HepG2 (cell line): ENCODE measurements at regions not wholly inside any gene's neighbourhood (a gene's known extent, or its start where the extent isn't known, plus 50 kb on each side); places are given as distances from the start of the nearest gene placed in this dataset.

ENCODE experiments used
- NPAS2 ChIP-seq: sonication (generic); formaldehyde crosslinking; IDR thresholded peaks from 2 replicates; pipeline ENCODE4 v1.8.0; 2022; ENCODE audit warnings: mild to moderate bottlenecking, missing genetic modification reagents, borderline replicate concordance
- TAF1 ChIP-seq: sonication (generic); formaldehyde crosslinking; IDR thresholded peaks from 2 replicates; pipeline ENCODE4 v1.4.0; 2020; ENCODE audit warnings: missing genetic modification reagents
- ZBTB20 ChIP-seq: sonication (generic); formaldehyde crosslinking; IDR thresholded peaks from 2 replicates; pipeline ENCODE4 v1.8.1; 2023; ENCODE audit warnings: missing genetic modification reagents, low read depth, mild to moderate bottlenecking, borderline replicate concordance
- ZNF180 ChIP-seq: sonication (generic); formaldehyde crosslinking; IDR thresholded peaks from 2 replicates; pipeline ENCODE4 v1.4.0; 2020; ENCODE audit warnings: low read depth, missing genetic modification reagents, borderline replicate concordance
- ZNF333 ChIP-seq: sonication (generic); formaldehyde crosslinking; IDR thresholded peaks from 2 replicates; pipeline ENCODE4 v1.4.0; 2020; ENCODE audit warnings: mild to moderate bottlenecking, missing genetic modification reagents, borderline replicate concordance
- ZNF546 ChIP-seq: sonication (generic); formaldehyde crosslinking; conservative IDR thresholded peaks from 2 replicates; pipeline ENCODE4 v1.8.1; 2023; ENCODE audit warnings: mild to moderate bottlenecking, missing genetic modification reagents
- TF ChIP-seq, protein P1 (sequence below): sonication (generic); formaldehyde crosslinking; IDR thresholded peaks from 2 replicates; pipeline ENCODE4 v1.4.0; 2020; ENCODE audit warnings: low read depth, mild to moderate bottlenecking, missing genetic modification reagents
- TF ChIP-seq, protein P2 (sequence below): sonication (generic); formaldehyde crosslinking; IDR thresholded peaks from 2 replicates; pipeline ENCODE4 v1.4.0; 2020; ENCODE audit warnings: mild to moderate bottlenecking, missing genetic modification reagents
- TF ChIP-seq, protein P3 (sequence below): IDR thresholded peaks from 2 replicates; pipeline ENCODE4 v1.4.0; 2020; ENCODE audit warnings: mild to moderate bottlenecking, missing genetic modification reagents
- TF ChIP-seq, protein P4 (sequence below): sonication (generic); formaldehyde crosslinking; IDR thresholded peaks from 2 replicates; pipeline ENCODE4 v1.5.0; 2020; ENCODE audit warnings: mild to moderate bottlenecking, missing genetic modification reagents, borderline replicate concordance

DNA sequence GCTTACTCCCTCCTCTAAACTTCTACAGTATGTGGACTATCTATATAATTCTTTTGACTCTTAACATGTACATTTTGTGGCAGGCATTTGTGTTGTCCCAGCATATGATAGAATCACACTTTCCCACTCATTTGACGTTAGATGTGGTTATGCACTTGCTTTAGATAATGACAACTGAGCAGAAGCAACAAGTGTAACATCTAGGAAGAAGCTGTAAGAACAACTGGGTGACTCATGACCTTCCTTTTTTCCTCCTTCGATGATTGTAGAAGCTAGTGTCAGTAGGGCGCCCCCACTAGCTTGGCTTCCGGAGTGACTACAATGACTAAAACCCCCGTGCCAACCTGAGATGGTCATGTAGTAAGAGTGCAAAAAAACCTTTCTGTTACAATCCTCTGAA, 74.6 kb upstream of the CEP85L start (continued):
- TF ChIP-seq ZNF546 (CRISPR knock-in tag) (no peak), ZBTB20 (CRISPR knock-in tag) (no peak), ZNF333 (no peak), NPAS2 (CRISPR knock-in tag) (no peak), ZNF180 (CRISPR knock-in tag) (no peak), TAF1 (CRISPR knock-in tag) (no peak)
- TF ChIP-seq, protein P1, sequence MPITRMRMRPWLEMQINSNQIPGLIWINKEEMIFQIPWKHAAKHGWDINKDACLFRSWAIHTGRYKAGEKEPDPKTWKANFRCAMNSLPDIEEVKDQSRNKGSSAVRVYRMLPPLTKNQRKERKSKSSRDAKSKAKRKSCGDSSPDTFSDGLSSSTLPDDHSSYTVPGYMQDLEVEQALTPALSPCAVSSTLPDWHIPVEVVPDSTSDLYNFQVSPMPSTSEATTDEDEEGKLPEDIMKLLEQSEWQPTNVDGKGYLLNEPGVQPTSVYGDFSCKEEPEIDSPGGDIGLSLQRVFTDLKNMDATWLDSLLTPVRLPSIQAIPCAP (CRISPR knock-in tag), result no peak
- TF ChIP-seq, protein P2, sequence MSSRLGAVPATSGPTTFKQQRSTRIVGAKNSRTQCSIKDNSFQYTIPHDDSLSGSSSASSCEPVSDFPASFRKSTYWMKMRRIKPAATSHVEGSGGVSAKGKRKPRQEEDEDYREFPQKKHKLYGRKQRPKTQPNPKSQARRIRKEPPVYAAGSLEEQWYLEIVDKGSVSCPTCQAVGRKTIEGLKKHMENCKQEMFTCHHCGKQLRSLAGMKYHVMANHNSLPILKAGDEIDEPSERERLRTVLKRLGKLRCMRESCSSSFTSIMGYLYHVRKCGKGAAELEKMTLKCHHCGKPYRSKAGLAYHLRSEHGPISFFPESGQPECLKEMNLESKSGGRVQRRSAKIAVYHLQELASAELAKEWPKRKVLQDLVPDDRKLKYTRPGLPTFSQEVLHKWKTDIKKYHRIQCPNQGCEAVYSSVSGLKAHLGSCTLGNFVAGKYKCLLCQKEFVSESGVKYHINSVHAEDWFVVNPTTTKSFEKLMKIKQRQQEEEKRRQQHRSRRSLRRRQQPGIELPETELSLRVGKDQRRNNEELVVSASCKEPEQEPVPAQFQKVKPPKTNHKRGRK (CRISPR knock-in tag), result no peak
- TF ChIP-seq, protein P3, sequence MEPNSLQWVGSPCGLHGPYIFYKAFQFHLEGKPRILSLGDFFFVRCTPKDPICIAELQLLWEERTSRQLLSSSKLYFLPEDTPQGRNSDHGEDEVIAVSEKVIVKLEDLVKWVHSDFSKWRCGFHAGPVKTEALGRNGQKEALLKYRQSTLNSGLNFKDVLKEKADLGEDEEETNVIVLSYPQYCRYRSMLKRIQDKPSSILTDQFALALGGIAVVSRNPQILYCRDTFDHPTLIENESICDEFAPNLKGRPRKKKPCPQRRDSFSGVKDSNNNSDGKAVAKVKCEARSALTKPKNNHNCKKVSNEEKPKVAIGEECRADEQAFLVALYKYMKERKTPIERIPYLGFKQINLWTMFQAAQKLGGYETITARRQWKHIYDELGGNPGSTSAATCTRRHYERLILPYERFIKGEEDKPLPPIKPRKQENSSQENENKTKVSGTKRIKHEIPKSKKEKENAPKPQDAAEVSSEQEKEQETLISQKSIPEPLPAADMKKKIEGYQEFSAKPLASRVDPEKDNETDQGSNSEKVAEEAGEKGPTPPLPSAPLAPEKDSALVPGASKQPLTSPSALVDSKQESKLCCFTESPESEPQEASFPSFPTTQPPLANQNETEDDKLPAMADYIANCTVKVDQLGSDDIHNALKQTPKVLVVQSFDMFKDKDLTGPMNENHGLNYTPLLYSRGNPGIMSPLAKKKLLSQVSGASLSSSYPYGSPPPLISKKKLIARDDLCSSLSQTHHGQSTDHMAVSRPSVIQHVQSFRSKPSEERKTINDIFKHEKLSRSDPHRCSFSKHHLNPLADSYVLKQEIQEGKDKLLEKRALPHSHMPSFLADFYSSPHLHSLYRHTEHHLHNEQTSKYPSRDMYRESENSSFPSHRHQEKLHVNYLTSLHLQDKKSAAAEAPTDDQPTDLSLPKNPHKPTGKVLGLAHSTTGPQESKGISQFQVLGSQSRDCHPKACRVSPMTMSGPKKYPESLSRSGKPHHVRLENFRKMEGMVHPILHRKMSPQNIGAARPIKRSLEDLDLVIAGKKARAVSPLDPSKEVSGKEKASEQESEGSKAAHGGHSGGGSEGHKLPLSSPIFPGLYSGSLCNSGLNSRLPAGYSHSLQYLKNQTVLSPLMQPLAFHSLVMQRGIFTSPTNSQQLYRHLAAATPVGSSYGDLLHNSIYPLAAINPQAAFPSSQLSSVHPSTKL (CRISPR knock-in tag), result no peak
- TF ChIP-seq, protein P4, sequence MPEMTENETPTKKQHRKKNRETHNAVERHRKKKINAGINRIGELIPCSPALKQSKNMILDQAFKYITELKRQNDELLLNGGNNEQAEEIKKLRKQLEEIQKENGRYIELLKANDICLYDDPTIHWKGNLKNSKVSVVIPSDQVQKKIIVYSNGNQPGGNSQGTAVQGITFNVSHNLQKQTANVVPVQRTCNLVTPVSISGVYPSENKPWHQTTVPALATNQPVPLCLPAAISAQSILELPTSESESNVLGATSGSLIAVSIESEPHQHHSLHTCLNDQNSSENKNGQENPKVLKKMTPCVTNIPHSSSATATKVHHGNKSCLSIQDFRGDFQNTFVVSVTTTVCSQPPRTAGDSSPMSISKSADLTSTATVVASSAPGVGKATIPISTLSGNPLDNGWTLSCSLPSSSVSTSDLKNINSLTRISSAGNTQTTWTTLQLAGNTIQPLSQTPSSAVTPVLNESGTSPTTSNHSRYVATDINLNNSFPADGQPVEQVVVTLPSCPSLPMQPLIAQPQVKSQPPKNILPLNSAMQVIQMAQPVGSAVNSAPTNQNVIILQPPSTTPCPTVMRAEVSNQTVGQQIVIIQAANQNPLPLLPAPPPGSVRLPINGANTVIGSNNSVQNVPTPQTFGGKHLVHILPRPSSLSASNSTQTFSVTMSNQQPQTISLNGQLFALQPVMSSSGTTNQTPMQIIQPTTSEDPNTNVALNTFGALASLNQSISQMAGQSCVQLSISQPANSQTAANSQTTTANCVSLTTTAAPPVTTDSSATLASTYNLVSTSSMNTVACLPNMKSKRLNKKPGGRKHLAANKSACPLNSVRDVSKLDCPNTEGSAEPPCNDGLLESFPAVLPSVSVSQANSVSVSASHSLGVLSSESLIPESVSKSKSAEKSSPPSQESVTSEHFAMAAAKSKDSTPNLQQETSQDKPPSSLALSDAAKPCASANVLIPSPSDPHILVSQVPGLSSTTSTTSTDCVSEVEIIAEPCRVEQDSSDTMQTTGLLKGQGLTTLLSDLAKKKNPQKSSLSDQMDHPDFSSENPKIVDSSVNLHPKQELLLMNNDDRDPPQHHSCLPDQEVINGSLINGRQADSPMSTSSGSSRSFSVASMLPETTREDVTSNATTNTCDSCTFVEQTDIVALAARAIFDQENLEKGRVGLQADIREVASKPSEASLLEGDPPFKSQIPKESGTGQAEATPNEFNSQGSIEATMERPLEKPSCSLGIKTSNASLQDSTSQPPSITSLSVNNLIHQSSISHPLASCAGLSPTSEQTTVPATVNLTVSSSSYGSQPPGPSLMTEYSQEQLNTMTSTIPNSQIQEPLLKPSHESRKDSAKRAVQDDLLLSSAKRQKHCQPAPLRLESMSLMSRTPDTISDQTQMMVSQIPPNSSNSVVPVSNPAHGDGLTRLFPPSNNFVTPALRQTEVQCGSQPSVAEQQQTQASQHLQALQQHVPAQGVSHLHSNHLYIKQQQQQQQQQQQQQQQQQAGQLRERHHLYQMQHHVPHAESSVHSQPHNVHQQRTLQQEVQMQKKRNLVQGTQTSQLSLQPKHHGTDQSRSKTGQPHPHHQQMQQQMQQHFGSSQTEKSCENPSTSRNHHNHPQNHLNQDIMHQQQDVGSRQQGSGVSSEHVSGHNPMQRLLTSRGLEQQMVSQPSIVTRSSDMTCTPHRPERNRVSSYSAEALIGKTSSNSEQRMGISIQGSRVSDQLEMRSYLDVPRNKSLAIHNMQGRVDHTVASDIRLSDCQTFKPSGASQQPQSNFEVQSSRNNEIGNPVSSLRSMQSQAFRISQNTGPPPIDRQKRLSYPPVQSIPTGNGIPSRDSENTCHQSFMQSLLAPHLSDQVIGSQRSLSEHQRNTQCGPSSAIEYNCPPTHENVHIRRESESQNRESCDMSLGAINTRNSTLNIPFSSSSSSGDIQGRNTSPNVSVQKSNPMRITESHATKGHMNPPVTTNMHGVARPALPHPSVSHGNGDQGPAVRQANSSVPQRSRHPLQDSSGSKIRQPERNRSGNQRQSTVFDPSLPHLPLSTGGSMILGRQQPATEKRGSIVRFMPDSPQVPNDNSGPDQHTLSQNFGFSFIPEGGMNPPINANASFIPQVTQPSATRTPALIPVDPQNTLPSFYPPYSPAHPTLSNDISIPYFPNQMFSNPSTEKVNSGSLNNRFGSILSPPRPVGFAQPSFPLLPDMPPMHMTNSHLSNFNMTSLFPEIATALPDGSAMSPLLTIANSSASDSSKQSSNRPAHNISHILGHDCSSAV, result no peak
